CD1c-positive myeloid dendritic cell (primary cell): ENCODE measurements at regions not wholly inside any gene's neighbourhood (a gene's known extent, or its start where the extent isn't known, plus 50 kb on each side); places are given as distances from the start of the nearest gene placed in this dataset.
"Not testable (repeated sequence)": the region's sequence is repeated elsewhere in the genome, so short reads cannot be mapped to it uniquely, and the experiment has no call there.

ENCODE experiments used
- DNase-seq: peaks from one replicate; pipeline ENCODE4 v3.0.0-alpha.2; 2016; ENCODE audit errors: extremely low spot score

DNA sequence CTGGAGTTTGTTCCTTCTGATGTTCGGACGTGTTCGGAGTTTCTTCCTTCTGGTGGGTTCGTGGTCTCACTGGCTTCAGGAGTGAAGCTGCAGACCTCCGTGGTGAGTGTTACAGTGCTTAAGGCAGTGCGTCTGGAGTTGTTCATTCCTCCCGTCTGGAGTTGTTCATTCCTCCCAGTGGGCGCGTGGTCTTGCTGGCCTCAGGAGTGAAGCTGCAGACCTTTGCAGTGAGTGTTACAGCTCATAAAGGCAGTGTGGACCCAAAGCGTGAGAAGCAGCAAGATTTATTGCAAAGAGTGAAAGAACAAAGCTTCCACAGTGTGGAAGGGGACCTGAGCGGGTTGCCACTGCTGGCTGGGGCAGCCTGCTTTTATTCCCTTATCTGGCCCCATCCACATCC is 63.4 kb upstream of the DDHD1 start:
- DNase-seq = not testable (repeated sequence)

DNA sequence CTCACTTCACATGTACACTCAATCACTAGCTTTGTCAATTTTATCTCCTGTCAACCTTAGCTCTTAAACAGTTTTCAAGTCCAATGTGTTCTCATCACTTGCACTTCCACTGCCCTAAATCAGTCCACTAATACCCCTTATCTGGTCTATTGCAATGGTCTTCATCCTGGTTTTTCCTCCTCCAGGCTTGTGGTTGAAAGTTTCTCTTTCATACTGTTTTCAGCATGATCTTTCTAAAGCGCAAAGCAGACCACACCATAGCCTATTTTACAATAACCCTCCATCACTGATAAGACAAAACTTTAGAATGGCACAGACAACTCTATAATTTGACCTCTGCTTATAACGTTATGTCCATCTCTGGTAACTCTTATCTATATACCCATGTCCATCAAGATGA is 62.0 kb upstream of the DDHD1 start:
- DNase-seq = no peak

DNA sequence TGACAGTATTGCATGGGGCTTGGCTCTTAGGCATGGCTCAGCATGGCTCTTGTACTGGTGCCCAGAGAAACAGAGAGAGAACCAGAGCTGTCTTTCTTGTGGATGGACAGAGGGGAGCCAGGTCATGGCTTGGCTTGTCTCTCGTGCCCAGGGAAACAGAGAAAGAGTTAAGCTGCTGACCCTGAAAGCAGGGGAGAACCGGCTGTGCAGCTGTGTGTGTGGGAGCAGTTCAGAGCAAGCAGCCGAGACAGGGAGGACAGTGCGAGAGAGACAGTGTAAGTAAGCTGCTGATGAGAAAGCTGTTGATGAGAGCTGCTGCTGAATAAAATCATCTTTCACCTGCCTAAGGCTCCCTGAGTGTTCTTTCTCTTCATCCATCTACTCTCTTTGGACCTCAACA is 61.3 kb upstream of the DDHD1 start:
- DNase-seq = no peak

- no peak for DNase-seq
These were observed 60.6 kb upstream of the DDHD1 start for GRCh38 chr14:53213761-53214160.

DNA sequence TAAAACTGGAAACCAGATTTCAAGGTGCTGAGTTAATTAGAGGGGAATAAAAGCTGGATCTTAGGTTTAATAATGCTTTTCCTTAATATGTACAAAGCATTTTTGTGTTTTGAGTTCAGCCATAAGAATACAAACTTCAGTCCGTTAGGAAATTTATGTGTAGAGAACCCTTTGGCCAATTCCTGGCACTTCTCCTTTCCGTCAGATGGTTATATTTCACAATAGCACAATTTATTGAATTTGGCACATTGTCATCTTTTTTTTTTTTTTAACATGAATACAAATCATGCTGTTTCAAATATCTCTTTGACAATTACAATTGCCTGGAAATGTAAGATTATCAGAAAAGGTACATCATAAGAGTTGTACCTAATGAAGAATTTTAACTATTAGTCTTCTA is 56.2 kb upstream of the DDHD1 start:
- peak; percentile 36 for DNase-seq
